NCI-H1694 treated with DMSO at 0.1 percent for 48 hours (cell line): ENCODE measurements at regions not wholly inside any gene's neighbourhood (a gene's known extent, or its start where the extent isn't known, plus 50 kb on each side); places are given as distances from the start of the nearest gene placed in this dataset.
"Not testable (repeated sequence)": the region's sequence is repeated elsewhere in the genome, so short reads cannot be mapped to it uniquely, and the experiment has no call there.

ENCODE experiments used
- DNase-seq: peaks from one replicate; lab custom pipeline; 2025; lab: John Stamatoyannopoulos, UW

GRCh38 chr15:35209838-35210237 is 124.7 kb upstream of the NANOGP8 start:
- no peak for DNase-seq

GRCh38 chr15:35208353-35208752 is 123.3 kb upstream of the NANOGP8 start:
- no peak for DNase-seq

GRCh38 chr15:35206060-35206675 is 121.1 kb upstream of the NANOGP8 start:
- DNase-seq, result no peak

GRCh38 chr15:35198197-35198596 is 113.1 kb upstream of the NANOGP8 start:
- DNase-seq, result no peak

- no peak for DNase-seq
These were observed 112.7 kb upstream of the NANOGP8 start for GRCh38 chr15:35197754-35198153.

- DNase-seq, result no peak
These were observed 112.2 kb upstream of the NANOGP8 start for GRCh38 chr15:35197306-35197705.

- no peak for DNase-seq
These were observed 111.2 kb upstream of the NANOGP8 start for GRCh38 chr15:35196273-35196672.

GRCh38 chr15:35195649-35196048 is 110.6 kb upstream of the NANOGP8 start:
- DNase-seq, result no peak

- no peak for DNase-seq
These were observed 109.9 kb upstream of the NANOGP8 start for GRCh38 chr15:35195031-35195430.

GRCh38 chr15:35194296-35194695 is 109.2 kb upstream of the NANOGP8 start:
- no peak for DNase-seq

GRCh38 chr15:35191783-35192182 is 106.7 kb upstream of the NANOGP8 start:
- no peak for DNase-seq

- DNase-seq, result no peak
These were observed 101.3 kb upstream of the NANOGP8 start for GRCh38 chr15:35186346-35186745.

GRCh38 chr15:35184646-35185045 is 99.6 kb upstream of the NANOGP8 start:
- no peak for DNase-seq

- DNase-seq, result peak; percentile 13
These were observed 97.9 kb upstream of the NANOGP8 start for GRCh38 chr15:35182841-35183479.

GRCh38 chr15:35181538-35181937 is 96.4 kb upstream of the NANOGP8 start:
- no peak for DNase-seq

- no peak for DNase-seq
These were observed 94.6 kb upstream of the NANOGP8 start for GRCh38 chr15:35179739-35180138.

GRCh38 chr15:35178186-35178585 is 93.1 kb upstream of the NANOGP8 start:
- DNase-seq, result not testable (repeated sequence)

- no peak for DNase-seq
These were observed 89.9 kb upstream of the NANOGP8 start for GRCh38 chr15:35174948-35175347.

- no peak for DNase-seq
These were observed 88.5 kb upstream of the NANOGP8 start for GRCh38 chr15:35173444-35174118.

GRCh38 chr15:35170207-35170606 is 85.1 kb upstream of the NANOGP8 start:
- DNase-seq, result no peak

- no peak for DNase-seq
These were observed 83.4 kb upstream of the NANOGP8 start for GRCh38 chr15:35168464-35168863.

GRCh38 chr15:35167675-35168074 is 82.6 kb upstream of the NANOGP8 start:
- DNase-seq, result no peak

- no peak for DNase-seq
These were observed 81.8 kb upstream of the NANOGP8 start for GRCh38 chr15:35166730-35167359.
